Activated CD4-positive, alpha-beta T cell treated with anti-CD3 and anti-CD28 coated beads for 48 hours (primary cell): ENCODE measurements at regions not wholly inside any gene's neighbourhood (a gene's known extent, or its start where the extent isn't known, plus 50 kb on each side); places are given as distances from the start of the nearest gene placed in this dataset.
"Not testable (repeated sequence)": the region's sequence is repeated elsewhere in the genome, so short reads cannot be mapped to it uniquely, and the experiment has no call there.

Source experiments
- DNase-seq: peaks from one replicate; pipeline ENCODE4 v3.0.0-alpha.2; 2020

DNA sequence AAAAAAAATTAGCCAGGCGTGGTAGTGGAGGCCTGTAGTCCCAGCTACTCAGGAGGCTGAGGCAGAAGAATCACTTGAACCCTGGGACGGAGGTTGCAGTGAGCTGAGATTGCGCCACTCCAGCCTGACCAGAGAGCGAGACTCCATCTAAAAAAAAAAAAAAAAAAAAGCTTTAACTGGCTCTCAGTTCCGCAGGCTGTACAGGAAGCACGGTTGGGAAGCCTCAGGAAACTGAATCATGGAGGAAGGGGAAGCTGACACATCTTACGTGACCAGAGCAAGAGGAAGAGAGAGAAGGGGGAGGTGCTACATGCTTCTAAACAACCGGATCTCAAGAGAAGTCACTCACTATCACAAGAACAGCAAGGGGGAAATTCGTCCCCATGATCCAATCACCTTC lies 505.6 kb upstream of the SLC8A1 start:
- DNase-seq = no peak

DNA sequence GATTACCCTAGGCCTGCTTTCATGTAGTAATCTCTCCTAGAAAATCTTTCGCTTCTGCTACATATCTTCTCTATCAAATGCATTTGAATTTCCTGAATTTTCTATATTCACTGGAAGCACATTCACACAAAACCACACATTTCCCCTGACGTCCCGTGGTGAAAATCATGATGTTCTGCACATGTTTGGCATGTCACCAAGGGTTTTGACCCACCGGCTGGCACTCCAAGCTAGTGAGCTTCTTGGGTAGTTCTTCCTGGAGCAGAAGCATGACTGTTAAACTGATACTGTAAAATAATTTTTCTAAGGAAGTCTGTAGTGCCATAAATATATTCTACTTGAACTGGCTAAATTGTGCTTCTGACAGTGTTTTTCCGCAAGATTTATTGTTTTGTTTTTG lies 510.1 kb upstream of the SLC8A1 start:
- DNase-seq = no peak

DNA sequence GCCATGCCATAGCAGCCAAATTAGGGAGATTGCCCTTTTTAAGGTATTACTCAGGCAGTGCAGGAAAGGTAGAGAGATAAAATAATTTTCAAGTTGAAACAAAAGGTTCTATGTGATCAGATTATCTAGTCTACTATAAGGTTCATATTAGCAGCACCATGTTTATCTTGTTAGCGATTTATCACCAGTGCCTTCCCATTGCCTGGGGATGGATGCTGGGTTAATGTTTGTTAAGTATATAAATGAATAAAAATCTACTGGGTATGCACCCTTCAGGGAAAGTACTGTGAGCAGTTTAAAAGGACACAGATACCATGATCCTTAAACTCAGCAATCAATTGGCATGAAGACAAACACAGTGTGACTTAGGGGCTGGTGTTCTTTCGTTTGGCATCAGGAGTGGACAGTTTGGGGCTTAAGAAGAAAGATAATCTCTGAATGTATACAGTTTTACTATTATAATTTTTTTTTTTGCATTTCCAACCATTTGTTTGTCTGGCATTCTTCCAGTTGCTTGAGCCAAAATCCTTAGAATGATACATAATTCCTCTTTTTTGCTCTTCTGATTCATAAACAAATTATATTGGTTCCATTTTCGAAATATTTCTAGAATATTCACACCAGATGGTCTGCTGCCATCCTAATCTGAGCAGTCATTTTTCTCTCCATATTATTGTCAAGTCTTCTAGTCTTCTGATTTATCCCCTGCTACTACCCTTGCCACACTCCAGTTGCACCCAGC lies 512.8 kb upstream of the SLC8A1 start:
- DNase-seq = no peak

DNA sequence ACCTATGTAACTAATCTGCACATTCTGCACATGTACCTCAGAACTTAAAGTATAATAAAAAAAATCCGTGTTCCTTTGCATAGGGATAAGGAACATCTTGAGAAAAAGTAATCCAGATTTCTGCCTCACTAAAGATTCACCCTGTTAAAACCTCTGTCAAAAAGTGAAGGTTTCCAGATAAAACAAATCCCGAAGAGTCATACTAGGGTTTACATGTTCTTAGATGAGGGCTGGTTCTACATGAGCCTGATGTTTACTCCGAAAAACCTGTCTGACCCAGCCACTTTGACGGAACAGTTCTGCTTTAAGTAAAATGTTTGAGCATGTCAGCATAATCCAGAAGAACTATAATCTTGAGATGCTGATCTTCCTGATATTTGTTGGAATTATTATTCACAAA lies 515.6 kb upstream of the SLC8A1 start:
- no peak for DNase-seq

DNA sequence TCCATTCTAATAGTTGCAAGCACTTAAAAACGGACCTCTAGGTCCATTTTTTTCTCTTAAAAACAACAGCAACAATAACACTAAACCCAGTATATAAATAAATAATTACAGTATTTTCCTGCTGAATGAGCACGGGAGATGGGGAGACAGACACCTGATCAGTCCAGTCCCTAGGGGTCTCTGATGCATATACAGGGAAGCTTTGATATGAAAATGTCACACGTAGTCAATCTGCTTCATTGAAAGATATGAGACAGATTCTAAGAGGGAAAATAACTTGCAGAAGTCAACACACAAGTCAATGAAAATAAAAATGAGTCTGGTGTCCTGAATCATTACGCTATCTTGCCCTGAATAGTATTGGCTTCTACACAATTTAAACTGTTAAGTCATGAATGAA lies 523.3 kb upstream of the SLC8A1 start:
- no peak for DNase-seq

DNA sequence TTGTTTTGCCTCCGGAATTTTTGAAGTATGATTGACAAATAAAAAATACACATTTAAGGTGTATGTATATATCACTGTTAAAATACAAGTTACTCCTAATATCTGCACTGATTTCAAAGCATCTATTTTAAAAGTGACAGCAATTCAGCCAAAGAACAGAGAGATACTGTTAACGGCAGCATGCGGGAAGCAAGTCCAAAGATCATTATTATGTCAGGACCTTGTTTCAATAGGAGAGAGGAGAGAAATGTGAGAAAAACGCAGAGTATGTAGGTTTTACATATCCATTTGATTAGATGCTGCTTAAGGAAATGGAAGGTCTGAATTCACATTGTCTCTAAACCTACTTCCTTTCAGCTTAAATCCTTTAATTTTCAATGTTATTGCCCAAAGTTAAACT lies 545.5 kb upstream of the SLC8A1 start:
- DNase-seq = no peak

DNA sequence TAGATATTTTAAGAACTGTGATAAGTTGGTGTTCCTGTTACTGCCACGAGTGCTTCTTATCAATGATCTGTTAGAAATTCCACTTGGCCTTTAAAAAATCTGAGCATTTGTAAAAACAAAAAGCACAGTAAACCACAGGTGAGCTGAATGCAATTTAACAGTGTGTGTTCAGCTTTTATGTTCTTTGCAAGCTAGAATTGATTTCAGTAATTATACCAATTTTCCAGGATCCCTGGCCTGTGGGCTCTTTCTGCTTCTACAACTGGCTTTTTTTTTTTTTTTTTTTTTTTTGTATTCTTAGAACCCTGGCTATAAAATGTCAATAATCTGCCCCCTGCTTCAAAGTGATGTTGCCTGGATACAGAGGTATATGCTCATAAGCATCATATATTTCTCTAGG lies 548.5 kb upstream of the SLC8A1 start:
- DNase-seq = no peak

DNA sequence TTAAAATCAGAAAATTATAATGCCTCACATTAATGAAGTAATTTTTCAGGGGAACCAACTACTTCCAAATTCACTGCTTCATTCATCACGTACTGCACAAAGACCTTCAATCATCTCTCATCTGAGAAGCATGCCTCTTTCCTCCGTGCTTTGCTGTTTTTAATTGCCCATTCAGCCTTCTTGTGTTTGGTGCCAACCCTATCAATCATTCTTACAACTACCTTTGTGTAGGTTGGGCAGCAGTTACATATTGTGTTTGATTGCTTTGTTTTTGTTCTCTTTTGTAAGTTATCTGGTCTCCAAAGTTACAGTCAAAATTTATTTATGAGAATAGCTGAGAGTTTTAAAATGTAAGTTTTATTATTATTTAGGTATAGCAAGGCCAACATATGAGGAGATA lies 549.0 kb upstream of the SLC8A1 start:
- DNase-seq = no peak

DNA sequence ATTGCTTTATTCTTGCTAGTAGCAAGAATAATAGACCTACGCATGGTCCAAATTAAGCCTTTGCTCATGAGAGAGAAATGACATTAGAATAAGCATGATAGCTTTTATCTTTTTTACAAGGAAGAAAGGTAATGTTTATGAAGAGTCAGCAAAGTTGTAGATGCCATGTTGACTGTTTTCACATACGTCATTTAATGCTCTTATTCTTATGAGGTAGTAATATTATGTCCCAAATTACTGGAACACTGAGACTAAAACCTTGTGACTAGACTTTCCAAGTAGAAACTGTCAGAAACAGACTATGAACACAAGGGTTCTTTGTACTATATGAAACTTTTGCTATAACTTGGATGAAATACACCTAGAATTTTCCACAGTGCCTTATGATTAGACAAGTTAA lies 552.8 kb upstream of the SLC8A1 start:
- DNase-seq = no peak

DNA sequence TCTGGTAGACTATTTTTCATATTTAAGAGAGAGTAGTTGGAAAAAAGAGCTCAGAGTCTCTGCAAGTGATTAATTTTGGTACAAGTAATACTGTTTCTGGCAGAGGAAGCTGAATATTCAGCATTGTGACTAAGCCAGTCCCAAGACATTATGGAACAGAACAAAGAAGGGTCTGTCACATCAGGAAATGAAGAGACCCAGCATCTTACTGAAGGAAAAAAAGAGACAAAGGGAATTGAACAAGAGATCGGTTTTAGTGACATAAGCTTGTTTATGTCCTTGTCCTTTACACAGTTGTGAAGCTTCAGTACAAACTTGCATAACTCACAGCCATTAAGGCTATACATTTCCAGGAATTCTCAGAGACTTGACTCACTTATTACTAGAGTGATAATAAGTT lies 568.5 kb upstream of the SLC8A1 start:
- no peak for DNase-seq

DNA sequence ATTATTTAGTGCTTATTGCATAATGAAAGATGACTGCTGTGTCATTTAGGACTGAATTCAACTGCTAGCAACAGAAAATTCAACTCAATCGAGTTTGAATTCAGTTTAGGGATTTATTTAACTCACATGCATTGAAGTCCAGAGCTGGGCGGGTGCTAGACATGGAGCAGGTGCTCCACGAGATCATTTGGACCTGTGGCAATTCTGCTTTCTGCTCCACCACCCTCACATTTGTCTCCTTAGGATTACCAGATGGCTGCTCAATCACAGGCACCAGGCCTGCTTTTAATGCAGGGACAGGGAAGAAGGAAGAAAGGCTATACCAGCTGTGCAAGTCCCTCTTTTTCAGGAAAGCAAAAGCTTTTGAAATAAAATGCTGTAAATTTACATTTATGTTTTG lies 572.9 kb upstream of the SLC8A1 start:
- no peak for DNase-seq

DNA sequence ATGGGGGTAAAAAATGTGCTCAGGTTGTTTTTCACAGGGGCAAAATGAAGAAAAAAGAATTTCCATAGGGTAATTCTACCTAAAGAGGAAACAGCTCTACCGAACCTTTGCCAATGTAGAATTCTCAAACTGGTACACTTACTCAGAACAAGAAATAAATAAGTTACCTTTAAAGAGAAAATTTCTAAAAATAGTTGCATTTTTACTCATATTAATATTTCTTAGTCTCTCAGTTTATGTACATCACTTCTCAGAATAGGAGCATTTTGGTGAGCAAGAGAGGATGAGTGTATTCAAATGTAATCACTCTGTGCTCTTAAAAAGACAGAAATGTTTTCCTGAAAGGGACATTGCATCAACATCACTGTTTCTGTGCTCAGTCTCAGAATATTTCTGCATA lies 574.7 kb upstream of the SLC8A1 start:
- DNase-seq = no peak

DNA sequence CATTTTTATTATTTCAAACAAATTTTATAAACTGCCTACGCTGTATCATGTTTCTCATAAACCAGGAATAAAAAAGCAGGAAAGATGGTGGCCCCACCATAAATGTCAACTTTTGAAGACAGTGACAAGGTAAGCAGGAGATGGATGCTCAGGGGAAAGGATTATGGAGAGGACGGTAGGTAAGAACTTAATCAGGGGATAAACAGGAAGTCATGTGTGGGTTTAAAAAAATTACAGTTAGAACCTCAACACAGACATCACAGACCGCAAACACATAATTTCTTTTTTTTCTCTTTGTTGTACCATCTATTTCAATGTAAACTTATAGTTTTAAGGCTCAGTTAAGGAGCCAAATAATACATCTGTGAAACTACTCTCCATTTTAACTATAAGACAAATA lies 575.2 kb upstream of the SLC8A1 start:
- DNase-seq = no peak

DNA sequence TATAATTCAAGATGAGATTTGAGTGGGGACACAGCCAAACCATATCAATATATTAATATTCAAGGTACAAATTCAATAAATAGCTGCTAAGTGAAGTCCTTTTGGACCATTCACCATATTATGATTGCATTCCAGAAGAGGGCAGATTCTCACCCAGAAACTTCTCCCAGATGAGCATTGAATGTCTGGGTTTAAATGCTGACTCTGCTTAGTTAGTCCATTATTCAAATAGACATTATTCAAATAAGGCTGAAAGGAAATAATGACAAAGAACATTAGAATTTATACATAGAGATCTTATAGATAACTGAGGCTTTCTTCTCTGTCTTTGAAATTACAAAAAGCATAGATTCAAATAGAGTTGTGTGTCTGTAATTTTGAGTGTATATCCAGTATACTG lies 579.4 kb upstream of the SLC8A1 start:
- no peak for DNase-seq

DNA sequence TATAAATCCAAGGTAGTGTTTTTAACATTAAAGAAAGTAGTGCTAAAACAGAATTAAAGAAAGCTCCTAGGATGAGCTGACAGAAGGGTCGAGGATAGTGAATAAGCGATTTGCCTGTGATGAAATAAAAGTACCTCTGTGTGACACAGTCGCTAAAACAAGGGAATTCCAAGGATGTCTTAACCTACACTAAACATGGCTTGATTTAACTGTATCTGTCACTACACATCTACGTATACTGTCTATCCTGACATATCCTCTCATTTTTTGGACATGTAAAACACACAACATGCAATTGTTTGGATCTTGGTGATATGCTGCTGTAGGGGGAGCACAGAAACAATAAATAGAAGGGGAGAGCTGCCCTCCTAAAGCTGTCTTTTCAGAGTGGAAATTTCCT lies 580.8 kb upstream of the SLC8A1 start:
- no peak for DNase-seq

DNA sequence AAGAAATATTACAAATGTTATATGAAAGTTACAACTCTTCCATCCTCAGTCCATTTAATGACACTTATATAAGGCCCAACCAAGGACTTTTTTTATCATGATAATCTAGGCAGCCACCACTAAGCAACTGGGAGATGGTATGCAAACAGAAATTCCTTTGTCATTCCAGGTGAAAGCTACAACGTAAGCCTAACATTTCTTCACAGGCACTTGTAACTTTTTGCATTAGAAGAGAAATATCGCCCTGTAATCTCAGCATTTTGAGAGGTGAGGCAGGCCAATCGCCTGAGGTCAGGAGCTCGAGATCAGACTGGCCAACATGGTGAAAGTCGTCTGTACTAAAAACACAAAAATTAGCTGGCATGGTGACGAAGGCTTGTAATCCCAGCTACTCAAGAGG lies 581.2 kb upstream of the SLC8A1 start:
- DNase-seq = no peak

DNA sequence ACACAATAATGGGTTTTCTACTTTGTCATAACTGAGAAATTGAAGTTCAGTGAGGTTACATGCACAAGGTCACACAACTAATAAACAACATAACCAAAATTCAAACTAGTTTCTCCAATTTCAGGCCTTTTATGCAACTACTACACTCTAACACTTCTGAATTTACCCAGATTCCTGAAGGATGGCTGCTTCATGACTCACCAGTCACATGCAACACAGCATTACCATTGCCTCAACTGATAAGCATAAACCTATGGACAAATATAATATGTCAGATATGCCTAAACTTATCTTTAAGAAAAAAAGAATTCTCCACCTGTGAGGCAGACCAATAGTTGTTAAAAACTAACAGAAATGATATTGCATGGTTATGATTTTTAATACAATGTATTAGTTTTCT lies 586.5 kb upstream of the SLC8A1 start:
- no peak for DNase-seq

DNA sequence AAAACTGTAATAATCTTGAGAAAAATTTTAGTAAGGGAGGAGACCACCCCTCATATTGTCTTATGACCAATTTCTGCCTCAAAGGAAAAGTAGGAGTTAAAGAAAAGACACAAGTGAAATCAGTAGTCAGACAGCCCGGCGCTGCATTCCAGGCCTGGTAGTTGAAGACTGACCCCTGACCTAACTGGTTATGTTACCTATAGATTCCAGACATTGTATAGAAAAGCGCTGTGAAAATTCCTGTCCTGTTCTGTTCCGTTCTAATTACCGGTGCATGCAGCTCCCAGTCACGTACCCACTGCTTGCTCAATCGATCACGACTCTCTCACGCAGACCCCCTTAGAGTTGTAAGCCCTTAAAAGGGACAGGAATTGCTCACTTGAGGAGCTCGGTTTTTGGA lies 587.9 kb upstream of the SLC8A1 start:
- DNase-seq = not testable (repeated sequence)

DNA sequence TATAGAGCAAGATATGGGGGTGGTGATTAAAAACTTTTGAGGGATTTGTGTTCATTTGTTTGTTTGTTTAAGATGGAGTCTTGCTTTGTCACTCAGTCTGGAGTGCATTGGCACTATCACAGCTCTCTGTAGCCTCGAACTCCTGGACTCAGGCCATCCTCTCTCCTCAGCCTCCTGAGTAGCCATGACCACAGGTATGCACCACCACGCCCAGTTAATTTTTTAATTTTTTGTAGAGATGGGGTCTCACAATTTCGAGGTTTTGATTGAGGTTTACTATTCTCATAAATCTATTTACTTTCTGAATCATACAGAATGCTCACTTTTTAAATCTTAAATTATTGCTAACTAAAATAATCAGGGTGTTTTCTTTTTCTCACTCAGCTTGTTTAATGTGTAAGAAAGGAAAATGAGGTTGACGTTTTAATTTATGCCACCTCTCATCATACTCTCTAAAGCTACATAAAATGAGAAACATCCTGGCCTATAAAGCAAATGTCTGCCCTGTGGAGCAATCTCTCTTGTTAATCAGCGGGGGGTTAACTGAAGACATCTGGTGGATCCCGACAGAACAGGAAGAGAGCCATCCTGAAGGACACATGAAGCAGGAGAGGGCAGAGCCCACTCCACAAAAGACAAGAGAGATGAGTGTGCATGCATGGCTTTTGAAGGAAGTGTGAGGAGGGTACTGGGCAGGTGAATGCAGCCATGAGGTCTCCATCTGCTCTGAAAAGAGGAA lies 589.1 kb upstream of the SLC8A1 start:
- DNase-seq = no peak

DNA sequence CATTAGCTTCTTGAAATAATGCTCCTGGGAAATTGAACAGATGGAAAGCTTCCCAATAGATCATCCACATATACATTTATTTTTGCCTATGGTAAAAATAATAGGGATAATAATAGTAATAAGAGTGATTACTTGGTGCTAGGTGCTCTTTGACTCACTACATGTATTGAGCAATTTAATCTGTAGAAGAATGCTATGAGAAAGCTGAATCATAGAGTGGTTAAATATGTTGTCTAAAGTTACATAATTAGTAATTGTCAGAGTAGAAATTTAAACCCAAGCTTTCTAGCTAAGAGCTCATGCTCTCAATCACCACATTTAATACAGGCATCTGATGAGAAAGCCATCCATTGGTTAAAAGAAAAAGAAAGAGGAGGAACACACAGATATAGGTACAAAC lies 590.5 kb upstream of the SLC8A1 start:
- DNase-seq = no peak

DNA sequence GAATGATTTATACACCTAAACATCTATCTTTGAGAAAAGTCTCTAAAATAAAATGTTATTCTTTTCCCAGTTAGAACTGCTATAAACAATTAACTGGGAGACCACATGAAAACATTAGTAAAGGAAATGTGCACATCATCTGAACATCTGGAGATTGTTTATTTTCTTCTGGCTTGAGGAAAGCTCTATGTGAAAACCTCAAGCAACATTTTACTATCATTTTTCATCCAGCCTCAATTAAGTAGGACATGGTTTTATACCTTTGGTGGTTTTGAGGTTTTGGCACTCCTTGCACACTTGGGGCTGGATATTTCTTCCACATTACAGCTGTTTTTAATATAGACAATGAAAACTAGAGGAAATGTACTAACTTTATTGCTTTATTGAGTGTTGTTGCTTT lies 609.5 kb upstream of the SLC8A1 start:
- no peak for DNase-seq

DNA sequence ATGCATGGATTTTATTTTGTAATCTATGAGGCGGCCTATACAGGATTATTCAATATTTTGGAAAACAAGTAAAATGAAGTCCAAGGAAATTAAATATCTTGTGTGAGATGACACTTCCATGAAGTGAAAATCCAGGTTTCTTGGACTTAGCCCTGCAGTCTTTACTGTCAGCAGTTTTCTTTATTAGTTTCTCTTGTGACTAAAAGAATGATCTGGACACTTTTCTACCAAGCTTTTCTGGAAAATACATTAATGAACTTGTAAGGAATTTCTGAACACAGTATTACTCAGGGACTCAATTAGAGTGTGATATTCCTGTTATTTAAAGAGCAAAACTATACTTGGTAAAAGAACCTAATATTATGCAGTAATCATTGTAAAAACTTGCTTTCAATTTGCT lies 610.4 kb upstream of the SLC8A1 start:
- no peak for DNase-seq

DNA sequence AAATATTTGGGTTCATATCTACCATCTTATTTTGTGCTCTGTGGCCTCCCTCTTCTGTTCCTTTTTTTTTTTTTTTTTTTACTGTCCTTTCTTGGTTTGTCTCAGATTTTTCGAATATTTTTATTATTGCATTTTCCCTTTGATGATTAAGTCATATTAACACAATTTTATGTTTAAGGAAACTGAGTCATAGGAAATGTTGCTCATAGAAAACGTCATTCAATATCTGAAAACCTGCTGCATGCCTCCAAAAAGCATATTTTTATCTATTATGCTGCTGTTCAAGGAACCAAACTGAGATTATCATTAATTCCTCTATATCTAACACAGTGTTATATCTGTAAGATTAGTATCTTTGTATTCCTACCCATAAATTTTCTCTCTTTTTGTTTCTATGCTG lies 614.3 kb upstream of the SLC8A1 start:
- DNase-seq = no peak

DNA sequence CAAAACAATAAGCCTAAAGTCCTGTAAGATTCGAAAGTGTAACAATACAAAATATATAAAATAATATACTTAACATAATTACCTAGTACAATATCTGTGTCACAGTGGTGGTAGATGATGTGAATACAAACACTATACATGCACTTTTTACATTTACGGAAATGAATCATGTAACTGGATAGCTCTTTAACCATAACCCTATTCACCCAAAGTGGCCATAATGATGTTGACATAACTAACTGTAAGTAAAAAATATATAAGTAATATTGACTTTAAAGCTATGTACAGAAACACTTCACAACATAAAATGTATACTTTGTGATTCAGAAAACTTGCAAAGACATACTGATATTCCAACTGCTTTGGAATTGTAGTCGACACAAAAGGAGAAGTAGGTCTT lies 616.9 kb upstream of the SLC8A1 start:
- no peak for DNase-seq

DNA sequence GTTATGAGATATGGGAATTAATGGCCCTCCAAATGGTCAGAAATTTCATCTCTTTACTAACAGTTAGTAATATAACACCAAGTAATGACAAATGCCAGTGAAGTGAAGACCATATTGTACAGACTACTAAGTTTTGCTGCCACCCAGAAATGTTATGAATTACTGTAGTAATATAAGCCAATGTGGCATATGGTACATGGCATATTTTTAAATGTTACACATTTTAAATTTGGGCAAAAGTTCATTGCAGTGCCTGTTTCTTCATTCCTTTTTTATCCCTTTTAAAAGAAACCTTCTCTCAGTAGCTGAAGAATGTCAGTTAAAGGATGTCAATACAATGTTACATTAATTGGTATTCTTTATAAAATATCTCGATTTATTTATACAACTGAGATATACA lies 626.5 kb upstream of the SLC8A1 start:
- no peak for DNase-seq
